NT2/D1 (cell line): ENCODE measurements at regions not wholly inside any gene's neighbourhood (a gene's known extent, or its start where the extent isn't known, plus 50 kb on each side); places are given as distances from the start of the nearest gene placed in this dataset.

ENCODE experiments used
- SUZ12 ChIP-seq: IDR thresholded peaks from 2 replicates; pipeline ENCODE4 v1.6.1; 2011; ENCODE audit not compliant: insufficient read length, insufficient read depth; ENCODE audit errors: extremely low read depth
- YY1 ChIP-seq: IDR thresholded peaks from 2 replicates; pipeline ENCODE4 v1.6.1; 2011; ENCODE audit not compliant: insufficient read length, insufficient read depth
- ZNF274 ChIP-seq: IDR thresholded peaks from 2 replicates; pipeline ENCODE4 v1.6.1; 2011; ENCODE audit warnings: mild to moderate bottlenecking, low read depth, low read length

DNA sequence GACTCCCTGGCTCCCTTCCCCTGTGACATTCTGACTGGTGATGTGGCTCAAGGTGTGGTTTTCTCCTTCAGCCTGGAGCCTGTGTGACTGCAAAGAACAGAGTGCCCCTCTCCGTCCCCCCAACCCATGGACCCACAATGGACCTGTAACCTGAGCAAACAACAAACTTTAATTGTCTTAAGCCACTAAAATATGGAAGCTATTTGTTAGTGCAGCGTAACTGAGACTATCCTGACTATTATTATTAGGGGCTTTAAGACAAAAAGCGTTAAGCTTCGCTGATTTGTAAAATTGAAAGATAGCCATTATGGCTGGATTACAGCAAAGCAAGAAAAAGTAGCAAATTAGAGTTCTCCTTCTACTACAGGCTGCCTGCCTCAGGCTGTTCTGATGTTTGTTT, 426.9 kb downstream of the STK39 start:
- TF ChIP-seq SUZ12 (no peak), YY1 (no peak), ZNF274 (no peak)
